HEK293 (cell line): ENCODE measurements at regions not wholly inside any gene's neighbourhood (a gene's known extent, or its start where the extent isn't known, plus 50 kb on each side); places are given as distances from the start of the nearest gene placed in this dataset.

ENCODE experiments used
- CTCF ChIA-PET: fragments of 350-600 bp; formaldehyde crosslinking; extraction: SDS; loops from one replicate; lab custom pipeline; 2021; ENCODE audit warnings: antibody characterized with exemption; lab: Yijun Ruan, JAX
- POLR2A ChIA-PET: fragments of 300-600 bp; formaldehyde crosslinking; extraction: SDS; loops from one replicate; lab custom pipeline; 2020; ENCODE audit warnings: antibody characterized with exemption, inconsistent platforms; lab: Yijun Ruan, JAX
- H3K27ac ChIP-seq: fragments of 200-500 bp; sonication (Bioruptor generic); 2 replicates; pipeline ENCODE4 v1.5.1; 2014; ENCODE audit warnings: low read depth, low read length, control low read depth, inconsistent platforms; ENCODE audit errors: extremely low read depth
- H3K36me3 ChIP-seq, 2 experiments: fragments of 200-500 bp in 1 of 2; sonication (Bioruptor generic) in 1 of 2; 1 replicate in 1 of 2; 2 replicates in 1 of 2; pipeline ENCODE4 v1.5.1; 2014 to 2017; ENCODE audit warnings: inconsistent platforms in 2 of 2, low read length in 2 of 2; ENCODE audit not compliant: control insufficient read depth in 2 of 2, insufficient read depth in 1 of 2
- H3K4me1 ChIP-seq: fragments of 200-500 bp; sonication (Bioruptor generic); 2 replicates; pipeline ENCODE4 v1.5.1; 2014; ENCODE audit warnings: mild to moderate bottlenecking, low read length, inconsistent platforms; ENCODE audit not compliant: control insufficient read depth, insufficient read depth
- H3K4me3 ChIP-seq: 2 replicates; pipeline ENCODE4 v1.5.1; 2011; ENCODE audit warnings: low read depth, mild to moderate bottlenecking, control low read depth, low read length, moderate library complexity
- H3K9me3 ChIP-seq: fragments of 200-500 bp; sonication (Bioruptor generic); 2 replicates; pipeline ENCODE4 v1.5.1; 2014; ENCODE audit warnings: low read depth, low read length, inconsistent platforms; ENCODE audit not compliant: control insufficient read depth, insufficient read depth
- EGR2 ChIP-seq: fragments of 450-650 bp; formaldehyde crosslinking; IDR thresholded peaks from 2 replicates; pipeline ENCODE4 v1.5.1; 2016; ENCODE audit warnings: low read depth, missing biosample characterization, missing genetic modification characterization
- GLI2 ChIP-seq: fragments of 450-650 bp; formaldehyde crosslinking; IDR thresholded peaks from 2 replicates; pipeline ENCODE4; 2017; ENCODE audit warnings: missing biosample characterization, missing genetic modification characterization, low read depth, borderline replicate concordance
- HOXD13 ChIP-seq: sonication (generic); formaldehyde crosslinking; IDR thresholded peaks from 2 replicates; pipeline ENCODE4 v1.8.0; 2022; ENCODE audit warnings: missing genetic modification reagents, borderline replicate concordance
- INSM2 ChIP-seq: fragments of 450-650 bp; formaldehyde crosslinking; IDR thresholded peaks from 2 replicates; pipeline ENCODE4 v1.5.1; 2016; ENCODE audit warnings: missing biosample characterization, missing genetic modification characterization
- KLF17 ChIP-seq: fragments of 450-650 bp; formaldehyde crosslinking; IDR thresholded peaks from 2 replicates; pipeline ENCODE4 v1.5.1; 2016; ENCODE audit warnings: missing biosample characterization, missing genetic modification characterization
- KLF9 ChIP-seq: fragments of 450-650 bp; formaldehyde crosslinking; IDR thresholded peaks from 2 replicates; pipeline ENCODE4 v1.5.1; 2016; ENCODE audit warnings: missing biosample characterization, missing genetic modification characterization, low read depth
- TCF7L2 ChIP-seq: IDR thresholded peaks from 2 replicates; pipeline ENCODE4 v1.6.1; 2011; ENCODE audit warnings: low read depth, mild to moderate bottlenecking, inconsistent platforms, low read length, moderate library complexity, borderline replicate concordance
- TRIM28 ChIP-seq: IDR thresholded peaks from 2 replicates; pipeline ENCODE4 v1.6.1; 2011; ENCODE audit warnings: low read length, control low read depth, borderline replicate concordance
- ZFP69B ChIP-seq: fragments of 450-650 bp; formaldehyde crosslinking; IDR thresholded peaks from 2 replicates; pipeline ENCODE4 v1.5.1; 2016; ENCODE audit warnings: missing biosample characterization, missing genetic modification characterization
- ZNF202 ChIP-seq: fragments of 450-650 bp; formaldehyde crosslinking; IDR thresholded peaks from 2 replicates; pipeline ENCODE4 v1.5.1; 2016; ENCODE audit warnings: missing biosample characterization, missing genetic modification characterization, borderline replicate concordance
- ZNF274 ChIP-seq, 2 experiments: fragments of 200-500 bp in 1 of 2; fragments of 450-650 bp in 1 of 2; sonication (Bioruptor generic) in 1 of 2; formaldehyde crosslinking in 1 of 2; IDR thresholded peaks; 2 replicates each; pipeline versions ENCODE4 v1.5.1 to v1.6.1; 2014 to 2016; ENCODE audit warnings: borderline replicate concordance in 1 of 2, inconsistent platforms in 1 of 2, low read length in 1 of 2, missing biosample characterization in 1 of 2, missing genetic modification characterization in 1 of 2
- ZNF280C ChIP-seq: fragments of 450-650 bp; formaldehyde crosslinking; IDR thresholded peaks from 2 replicates; pipeline ENCODE4 v1.5.1; 2016; ENCODE audit warnings: missing biosample characterization, missing genetic modification characterization
- ZNF292 ChIP-seq: fragments of 450-650 bp; formaldehyde crosslinking; IDR thresholded peaks from 2 replicates; pipeline ENCODE4 v1.5.1; 2016; ENCODE audit warnings: low read depth, missing biosample characterization, missing genetic modification characterization, borderline replicate concordance
- ZNF518A ChIP-seq: fragments of 450-650 bp; formaldehyde crosslinking; conservative IDR thresholded peaks from 2 replicates; pipeline ENCODE4 v1.5.1; 2016; ENCODE audit warnings: low read depth, missing biosample characterization, missing genetic modification characterization
- ZNF624 ChIP-seq: fragments of 450-650 bp; formaldehyde crosslinking; IDR thresholded peaks from 2 replicates; pipeline ENCODE4 v1.5.1; 2017; ENCODE audit warnings: missing biosample characterization, missing genetic modification characterization
- ZNF658 ChIP-seq: fragments of 450-650 bp; formaldehyde crosslinking; IDR thresholded peaks from 2 replicates; pipeline ENCODE4; 2016; ENCODE audit warnings: missing biosample characterization, missing genetic modification characterization
- ZNF660 ChIP-seq: fragments of 450-650 bp; IDR thresholded peaks from 2 replicates; pipeline ENCODE4 v1.5.1; 2018; ENCODE audit warnings: missing biosample characterization, mild to moderate bottlenecking, missing genetic modification characterization
- ZNF76 ChIP-seq: fragments of 450-650 bp; formaldehyde crosslinking; IDR thresholded peaks from 2 replicates; pipeline ENCODE4; 2016; ENCODE audit warnings: low read depth, missing biosample characterization, missing genetic modification characterization, borderline replicate concordance
- ZNF837 ChIP-seq: fragments of 450-650 bp; formaldehyde crosslinking; IDR thresholded peaks from 2 replicates; pipeline ENCODE4 v1.5.1; 2016; ENCODE audit warnings: missing biosample characterization, missing genetic modification characterization

DNA sequence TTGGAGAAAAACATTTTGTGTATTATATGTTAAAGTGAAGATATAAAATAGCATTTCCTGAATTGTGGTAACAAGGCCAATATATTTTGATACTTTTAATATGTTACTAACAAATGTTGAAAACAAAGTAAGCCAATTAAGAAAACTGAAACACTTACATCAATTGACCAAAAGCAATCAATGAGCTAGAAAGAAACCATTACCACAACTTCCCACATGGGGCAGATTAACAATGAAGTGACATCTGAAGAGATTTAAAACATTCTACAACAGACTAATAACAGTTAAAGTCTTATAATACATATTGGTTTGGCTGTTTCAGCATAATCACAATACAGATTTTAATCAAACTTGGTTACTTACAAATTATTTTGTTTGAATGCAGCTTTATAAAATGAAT lies 282.4 kb upstream of the NETO1 start (continued):
- TF ChIP-seq TRIM28 (no peak), ZNF280C (no peak)

GRCh38 chr18:73147590-73147989 lies 279.8 kb upstream of the NETO1 start:
- Histone ChIP-seq H3K4me1 (no peaks in the 10 kb centered on the region), H3K9me3 (no peaks in the 10 kb centered on the region), H3K4me3 (no peak overlapping the region), H3K36me3 (no peaks in the 10 kb centered on the region), H3K27ac (no peak overlapping the region)
- TF ChIP-seq ZNF658 (tag by site-specific recombination) = no peak
- no peak for TF ChIP-seq HOXD13 (CRISPR knock-in tag)
- no peak for TF ChIP-seq ZNF660 (tag by site-specific recombination)
- TF ChIP-seq ZNF292 = no peak
- no peak for TF ChIP-seq ZNF837 (tag by site-specific recombination)
- TF ChIP-seq ZNF76 (tag by site-specific recombination) = no peak
- no peak for TF ChIP-seq KLF9
- no peak for TF ChIP-seq ZNF518A
- TF ChIP-seq ZNF624 = no peak
- TF ChIP-seq ZFP69B (tag by site-specific recombination) = no peak
- no peak for TF ChIP-seq KLF17
- TF ChIP-seq GLI2 = no peak
- POLR2A ChIA-PET = no interaction called here
- CTCF ChIA-PET = no interaction called here

DNA sequence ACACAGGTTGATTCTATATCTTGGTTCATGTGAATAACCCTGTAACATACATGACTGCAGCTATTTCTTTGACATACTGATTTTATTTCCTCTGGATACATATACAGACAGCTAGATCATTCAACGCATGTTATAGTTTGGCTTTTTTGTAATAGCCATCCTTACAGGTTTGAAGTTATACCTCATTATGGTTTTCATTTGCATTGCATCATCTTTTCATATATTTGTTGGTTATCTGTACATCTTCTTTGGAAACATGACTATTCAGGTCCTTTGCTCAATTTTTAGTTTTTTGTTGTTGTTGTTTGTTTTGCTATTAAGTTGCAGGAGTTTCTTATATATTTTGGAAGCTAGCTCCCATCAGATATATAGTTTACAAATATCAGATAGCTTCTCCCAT lies 276.2 kb upstream of the NETO1 start:
- ChIA-PET POLR2A (no interaction called here), CTCF (no interaction called here)
- H3K9me3 ChIP-seq = no peaks in the 10 kb centered on the region
- no peaks in the 10 kb centered on the region for H3K4me1 ChIP-seq
- no peaks in the 10 kb centered on the region for H3K36me3 ChIP-seq
- TF ChIP-seq ZNF202 (tag by site-specific recombination) (no peak), TCF7L2 (no peak), TRIM28 (no peak), INSM2 (tag by site-specific recombination) (no peak), EGR2 (tag by site-specific recombination) (no peak), ZNF274 (IDR thresholded peaks at IDR 0.05; ENCODE audit: low read length) (no peak), ZNF274 (tag by site-specific recombination; IDR thresholded peaks at IDR 0.05; ENCODE audit: borderline replicate concordance) (no peak)
- no peak overlapping the region for H3K27ac ChIP-seq
- H3K4me3 ChIP-seq = no peak overlapping the region
